ENCODE measurements at regions not wholly inside any gene's neighbourhood (a gene's known extent, or its start where the extent isn't known, plus 50 kb on each side); places are given as distances from the start of the nearest gene placed in this dataset.

- no peak for ATAC-seq
These were observed 89.1 kb downstream of the MID1IP1 start for GRCh38 chrX:38890326-38890725.

- ATAC-seq = no peak
These were observed 89.7 kb downstream of the MID1IP1 start for GRCh38 chrX:38890963-38891362.

DNA sequence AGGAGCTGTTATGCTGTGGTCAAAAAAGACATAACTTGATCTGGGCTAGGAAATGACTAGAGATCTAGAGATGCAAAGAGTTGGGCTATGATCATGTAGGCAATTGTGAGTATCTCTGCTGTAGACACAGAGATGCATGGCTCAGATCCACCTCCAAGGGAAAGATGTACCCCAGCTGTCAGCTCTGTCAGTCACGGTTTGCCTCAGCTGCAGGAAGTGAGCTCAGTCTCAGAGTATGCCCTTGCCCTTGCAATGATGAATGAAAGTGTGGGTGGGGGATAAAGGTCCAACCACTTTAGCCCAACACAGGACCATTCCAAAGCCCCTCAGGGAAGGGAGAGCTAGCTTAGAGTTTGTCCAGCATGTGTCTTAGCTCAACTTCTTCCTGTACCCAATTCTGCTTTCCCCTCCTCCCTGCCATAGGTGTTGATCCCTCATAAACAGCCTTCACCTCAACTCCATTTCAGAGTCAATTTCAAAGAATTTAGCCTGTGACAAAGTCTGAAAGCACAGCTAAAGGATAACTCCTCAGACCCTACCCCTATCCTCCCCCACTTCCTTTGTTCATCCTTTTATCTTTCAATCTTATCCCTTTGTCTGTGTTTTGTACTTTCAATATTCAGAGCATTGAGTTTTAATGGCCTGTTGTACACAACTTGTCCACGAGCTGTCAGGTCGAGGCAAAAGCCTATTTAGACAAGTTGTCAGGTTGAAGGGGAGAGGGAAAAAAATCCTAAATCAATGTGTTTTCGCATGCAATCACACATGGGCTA lies 90.6 kb downstream of the MID1IP1 start:
- no peak for ATAC-seq

GRCh38 chrX:38893441-38893840 lies 92.2 kb downstream of the MID1IP1 start:
- no peak for ATAC-seq

DNA sequence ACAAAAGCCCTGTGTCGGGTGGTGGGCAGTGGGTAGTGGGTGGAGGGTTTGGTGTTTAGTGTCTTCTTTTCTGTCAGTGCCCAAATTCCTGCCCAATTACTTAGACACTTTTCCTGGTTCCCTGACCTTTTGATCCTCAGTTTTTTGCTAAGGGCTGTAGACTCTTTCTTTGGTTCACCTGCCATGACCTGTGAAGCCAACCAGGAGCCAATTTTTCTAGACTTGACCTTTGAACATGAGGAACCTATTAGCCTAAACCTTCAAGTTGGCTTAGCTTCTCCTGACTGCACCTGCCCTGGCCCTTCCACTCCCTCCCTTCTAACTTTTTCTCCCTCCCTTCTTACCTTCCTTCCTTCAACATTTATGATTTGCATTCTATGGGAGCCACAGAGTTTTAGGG lies 94.5 kb downstream of the MID1IP1 start:
- no peak for ATAC-seq

DNA sequence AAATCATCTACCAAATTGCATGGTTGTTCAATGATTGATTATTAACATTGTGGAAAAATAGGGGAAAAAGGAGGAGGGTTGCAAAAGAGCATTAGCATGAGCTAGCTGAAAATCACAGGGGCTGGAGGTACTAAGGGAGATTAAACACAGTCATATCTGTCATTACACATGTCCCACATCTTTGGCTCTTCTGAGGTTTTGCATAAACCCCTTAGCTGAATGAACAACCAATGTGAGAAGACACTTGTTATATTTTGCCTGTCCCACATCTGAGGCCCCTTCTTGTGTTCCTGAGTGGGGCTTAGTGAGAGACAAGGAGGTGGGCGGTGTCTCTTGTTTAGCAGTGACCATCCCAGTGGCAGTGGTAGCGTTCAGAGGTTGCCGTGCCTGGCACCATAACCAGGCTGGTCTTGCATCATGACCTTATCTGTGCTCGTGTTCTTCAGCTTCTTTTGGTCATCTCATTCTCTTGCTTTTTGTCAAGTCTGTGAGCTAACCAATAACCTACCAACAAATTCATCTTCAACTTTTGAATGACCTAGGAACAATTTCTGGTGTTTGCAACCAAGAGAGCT lies 95.6 kb downstream of the MID1IP1 start:
- no peak for ATAC-seq

GRCh38 chrX:38898261-38898660 lies 97.0 kb downstream of the MID1IP1 start:
- no peak for ATAC-seq

DNA sequence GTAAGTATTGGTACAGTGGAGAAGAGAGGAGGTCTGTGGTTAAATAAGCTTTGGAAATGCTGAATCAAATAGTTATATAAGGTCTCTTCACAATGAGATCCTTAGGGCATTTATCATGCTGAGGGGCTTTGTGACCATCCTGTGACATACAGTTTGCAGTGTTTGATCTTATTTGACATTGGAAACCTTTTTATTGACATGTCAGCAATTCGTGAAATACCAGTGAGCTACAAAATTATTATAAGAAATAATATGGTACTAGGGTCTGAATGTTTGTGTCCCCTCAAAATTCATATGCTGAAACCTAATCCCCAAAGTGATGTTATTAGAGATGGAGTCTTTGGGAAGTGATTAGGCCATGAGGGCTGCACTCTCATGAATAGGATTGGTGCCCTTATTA lies 98.4 kb downstream of the MID1IP1 start:
- ATAC-seq = no peak

DNA sequence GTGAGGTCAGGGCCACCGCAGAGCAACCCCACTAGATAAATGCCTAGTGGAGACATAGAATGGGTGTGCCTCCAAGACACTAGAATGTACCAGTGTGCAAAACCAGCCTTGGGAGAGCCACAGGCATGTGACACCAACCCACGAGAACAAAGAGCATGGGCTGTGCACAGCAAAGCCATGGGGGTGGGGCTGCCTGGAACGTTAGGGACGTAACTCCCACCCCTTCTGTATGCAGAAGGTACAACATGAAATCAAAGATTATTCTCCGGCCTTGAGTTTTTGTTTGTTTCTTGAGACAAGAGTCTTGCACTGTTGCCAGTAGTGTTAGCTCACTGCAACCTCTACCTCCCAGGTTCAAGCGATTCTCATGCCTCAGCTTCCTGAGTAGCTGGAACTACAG lies 99.5 kb downstream of the MID1IP1 start:
- no peak for ATAC-seq

DNA sequence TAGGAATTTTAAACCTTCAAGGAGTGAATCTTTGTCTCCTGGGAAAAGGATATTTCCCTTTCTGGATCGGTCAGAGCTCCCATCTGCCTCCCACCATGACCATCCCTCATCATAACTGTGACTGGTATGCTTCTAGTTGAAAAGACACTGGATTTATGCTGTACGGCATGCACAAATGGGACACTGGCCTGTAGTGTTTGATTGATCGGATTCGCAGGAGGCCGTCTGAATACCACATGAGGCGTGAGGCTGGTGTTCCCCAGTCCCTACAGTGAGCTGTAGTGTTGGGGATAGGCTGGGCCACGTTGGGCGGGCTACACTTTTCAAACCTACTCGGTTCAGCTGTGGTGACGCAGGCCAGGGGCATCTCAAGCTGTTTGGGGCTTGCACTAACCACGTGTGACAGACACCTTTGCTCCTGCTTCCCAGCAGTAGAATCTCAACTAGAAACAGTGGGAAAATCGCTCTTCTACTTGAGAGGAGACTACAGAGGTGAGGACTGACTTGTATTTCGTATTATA lies 101.8 kb downstream of the MID1IP1 start:
- ATAC-seq = no peak

GRCh38 chrX:38916801-38917200 lies 115.5 kb downstream of the MID1IP1 start:
- ATAC-seq = no peak

GRCh38 chrX:38917954-38918353 lies 116.7 kb downstream of the MID1IP1 start:
- ATAC-seq = no peak

DNA sequence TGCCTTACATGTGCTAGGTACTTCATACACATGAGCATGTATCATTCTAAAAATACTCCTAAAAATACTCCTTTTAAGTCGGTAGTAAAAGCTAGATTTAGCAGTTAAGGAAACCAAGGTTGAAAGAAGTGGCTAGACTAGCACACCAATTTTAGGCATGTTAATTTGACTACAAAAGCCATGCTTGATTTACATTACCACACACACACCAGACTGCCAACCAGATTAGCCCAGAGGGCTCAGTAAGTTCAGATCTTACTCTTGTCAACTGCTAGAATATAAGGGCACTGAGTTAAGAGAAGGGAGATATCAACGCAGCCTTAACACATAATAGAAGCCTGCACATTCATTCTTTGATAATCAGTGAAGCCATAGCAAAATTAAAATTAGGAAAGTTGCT lies 117.9 kb downstream of the MID1IP1 start:
- ATAC-seq = no peak

DNA sequence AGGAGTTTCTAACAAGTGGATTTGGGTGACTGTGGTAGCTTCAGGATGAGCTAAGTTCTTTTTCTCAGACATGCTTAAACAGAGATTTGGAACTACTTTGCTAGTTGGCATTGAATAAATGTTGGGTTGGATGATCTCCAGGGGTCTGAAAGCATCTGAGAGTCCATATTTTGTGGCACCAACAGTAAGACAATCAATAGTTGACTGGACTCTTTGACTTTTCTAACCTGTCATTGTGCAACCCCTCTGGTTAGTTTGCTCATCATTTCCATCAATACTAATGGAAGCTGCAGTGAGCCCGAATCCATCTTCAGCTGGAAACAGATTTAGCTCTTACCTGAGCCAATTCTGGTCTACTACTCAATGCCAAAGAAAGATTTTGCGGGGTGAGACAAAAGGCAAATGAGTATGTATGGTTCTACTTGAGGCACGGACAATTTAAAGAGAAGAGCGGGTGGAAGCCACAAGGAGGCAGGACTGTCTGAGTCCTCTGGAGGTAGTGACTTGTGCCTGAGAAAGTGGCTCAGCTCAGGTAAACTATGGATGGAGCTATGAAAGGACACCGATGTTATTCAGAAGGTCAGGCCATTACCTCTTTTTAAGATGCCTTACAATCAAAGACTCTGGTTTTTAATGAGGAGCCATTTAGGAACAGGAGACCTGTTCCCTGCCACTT lies 118.7 kb downstream of the MID1IP1 start:
- ATAC-seq = no peak

- ATAC-seq = no peak
These were observed 122.3 kb downstream of the MID1IP1 start for GRCh38 chrX:38923451-38923969.

DNA sequence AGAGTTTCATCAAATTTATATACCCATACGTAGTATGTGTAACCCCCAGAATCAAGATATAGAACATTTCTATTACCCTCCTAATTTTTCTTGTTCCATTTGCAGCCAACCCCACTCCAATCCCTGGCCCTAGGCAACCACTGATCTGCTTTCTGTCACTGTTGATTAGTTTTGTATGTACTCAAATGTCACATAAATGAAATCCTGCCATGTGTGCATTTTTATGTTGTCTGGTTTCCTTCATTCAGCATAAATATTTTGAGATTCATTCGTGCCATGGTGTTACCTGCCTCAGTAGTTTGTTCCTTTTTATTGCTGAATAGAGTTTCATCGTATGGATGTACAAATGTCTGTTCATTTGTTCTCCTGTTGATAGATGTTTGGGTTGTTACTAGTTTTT lies 126.3 kb downstream of the MID1IP1 start:
- ATAC-seq = no peak

DNA sequence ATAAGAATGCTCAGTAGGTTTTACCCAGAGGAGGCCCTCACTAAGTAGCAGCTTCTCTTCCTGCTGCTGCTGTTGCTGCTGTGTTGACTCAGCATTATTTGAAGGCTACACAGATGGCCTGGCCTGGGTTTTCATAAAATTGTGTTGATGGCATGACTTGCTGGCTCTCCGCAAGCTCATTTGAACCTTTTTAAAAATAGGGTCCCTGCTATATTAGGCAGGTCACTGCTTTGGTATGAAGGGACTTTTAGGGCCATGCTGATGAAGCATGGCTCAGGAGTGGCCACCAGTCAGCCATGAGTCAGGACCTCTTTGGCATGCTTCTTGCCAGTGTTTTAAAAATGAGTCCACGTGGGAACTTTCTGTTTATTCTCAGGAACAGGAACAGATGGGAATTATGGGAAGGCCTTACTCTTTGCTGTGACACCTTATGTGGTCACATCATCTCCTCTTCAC lies 128.7 kb downstream of the MID1IP1 start:
- peak; percentile 32 for ATAC-seq

DNA sequence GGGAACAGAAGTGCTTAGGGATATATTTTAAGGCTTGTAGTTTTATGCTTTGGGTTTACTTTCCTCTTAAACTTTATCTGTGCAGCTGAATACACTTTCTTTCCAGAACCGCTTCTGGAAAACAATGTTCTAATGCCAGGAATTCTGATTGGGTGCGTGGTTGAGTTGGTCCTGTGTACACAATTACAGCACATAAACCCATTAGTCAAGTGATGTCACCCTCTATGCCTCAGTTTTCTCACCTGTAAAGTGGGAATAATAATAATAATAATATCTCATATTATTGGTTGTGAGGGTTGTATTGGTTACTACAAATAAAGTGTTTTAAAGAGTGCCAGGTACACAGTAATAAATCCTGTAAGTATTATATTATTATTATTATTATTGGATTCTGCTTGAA lies 129.2 kb downstream of the MID1IP1 start:
- no peak for ATAC-seq

- no peak for ATAC-seq
These were observed 134.3 kb downstream of the MID1IP1 start for GRCh38 chrX:38935561-38935960.

- ATAC-seq = no peak
These were observed 136.1 kb downstream of the MID1IP1 start for GRCh38 chrX:38937400-38937799.

DNA sequence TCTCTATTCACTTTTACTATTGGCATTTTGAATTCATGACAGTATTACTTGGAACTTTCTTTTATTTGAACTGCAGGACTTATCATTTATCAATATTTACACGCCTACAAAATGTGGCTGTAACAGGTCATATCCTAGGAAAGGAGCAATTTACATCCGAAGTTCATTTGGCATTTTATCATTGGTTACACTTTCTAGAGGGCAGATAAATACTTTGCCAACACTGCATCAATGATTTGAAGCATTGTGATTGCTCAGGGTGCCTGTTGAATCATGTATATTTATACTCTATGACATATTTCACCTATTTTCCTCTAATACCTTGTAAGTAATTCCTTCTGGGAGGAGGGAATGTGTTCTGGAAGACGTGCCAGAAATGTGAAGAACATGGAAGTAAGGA lies 136.7 kb downstream of the MID1IP1 start:
- no peak for ATAC-seq

GRCh38 chrX:38939067-38939466 lies 137.8 kb downstream of the MID1IP1 start:
- no peak for ATAC-seq

GRCh38 chrX:38940547-38940946 lies 139.3 kb downstream of the MID1IP1 start:
- no peak for ATAC-seq

- ATAC-seq = peak; percentile 15
These were observed 140.4 kb downstream of the MID1IP1 start for GRCh38 chrX:38941675-38942074.

Measured in esophagus mucosa (tissue), 1 donor.